ENCODE measurements at regions not wholly inside any gene's neighbourhood (a gene's known extent, or its start where the extent isn't known, plus 50 kb on each side); places are given as distances from the start of the nearest gene placed in this dataset.

DNA sequence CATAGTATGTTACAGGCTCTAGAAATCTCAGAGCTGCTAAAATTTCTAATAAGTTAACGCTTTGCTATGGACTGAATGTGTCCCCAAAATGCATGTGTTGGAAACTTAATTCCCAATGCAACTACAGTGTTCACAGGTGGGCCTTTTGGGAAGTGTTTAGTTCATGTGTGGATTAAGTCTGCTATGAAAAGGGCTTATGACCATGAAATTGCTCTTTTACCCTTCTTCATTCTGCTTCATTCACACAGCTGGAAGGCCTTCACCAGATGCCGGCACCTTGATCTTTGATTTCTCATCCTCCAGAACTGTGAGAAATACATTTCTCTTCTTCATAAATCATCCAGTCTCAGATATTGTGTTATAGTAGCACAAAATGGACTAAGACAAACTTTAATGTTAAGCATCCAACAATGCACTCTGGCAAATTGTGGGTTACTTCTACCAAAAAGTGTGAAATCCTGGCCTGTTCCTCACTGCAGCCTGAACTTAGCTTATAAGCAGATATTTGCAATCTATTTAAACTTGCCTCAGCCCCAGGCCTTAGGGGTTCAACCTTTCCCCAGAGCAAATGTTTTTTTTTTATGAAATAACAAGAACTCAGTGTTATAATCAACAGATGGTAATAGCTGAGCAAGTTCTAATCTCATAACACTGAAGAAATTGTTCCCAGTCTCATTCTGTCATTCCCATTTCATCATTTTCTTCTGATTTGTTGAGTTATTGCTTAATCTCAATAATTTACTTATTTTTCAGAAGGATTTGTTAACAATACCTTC is 523.6 kb downstream of the KIF20B start:
- TF ChIP-seq CTCF (IDR thresholded peaks at IDR 0.05) (no peak), POLR2A (IDR thresholded peaks at IDR 0.05) (no peak), EP300 (IDR thresholded peaks at IDR 0.05) (no peak), POLR2AphosphoS5 (IDR thresholded peaks at IDR 0.05) (no peak)
